Upper lobe of left lung (tissue), 4 donors: ENCODE measurements at regions not wholly inside any gene's neighbourhood (a gene's known extent, or its start where the extent isn't known, plus 50 kb on each side); places are given as distances from the start of the nearest gene placed in this dataset.

Experiments
- EP300 ChIP-seq, 4 donors: sonication (generic); formaldehyde crosslinking; IDR thresholded peaks; one replicate each; pipeline ENCODE4 v1.5.1; 2017; ENCODE audit warnings: antibody characterized with exemption in 4 of 4, control low read depth in 2 of 4
- POLR2A ChIP-seq, 4 donors: fragments of 450-650 bp; IDR thresholded peaks; one replicate each; pipeline ENCODE4 v1.5.1; 2016 to 2017; ENCODE audit warnings: antibody characterized with exemption in 4 of 4, mild to moderate bottlenecking in 2 of 4
- TF ChIP-seq, protein P1 (sequence below), 6 experiments: fragments of 450-650 bp in 4 of 6; fragments of 200-600 bp in 2 of 6; sonication (generic) in 2 of 6; IDR thresholded peaks; one replicate each; pipeline ENCODE4 v1.5.1; 2016 to 2019; ENCODE audit warnings: antibody characterized with exemption in 6 of 6

DNA sequence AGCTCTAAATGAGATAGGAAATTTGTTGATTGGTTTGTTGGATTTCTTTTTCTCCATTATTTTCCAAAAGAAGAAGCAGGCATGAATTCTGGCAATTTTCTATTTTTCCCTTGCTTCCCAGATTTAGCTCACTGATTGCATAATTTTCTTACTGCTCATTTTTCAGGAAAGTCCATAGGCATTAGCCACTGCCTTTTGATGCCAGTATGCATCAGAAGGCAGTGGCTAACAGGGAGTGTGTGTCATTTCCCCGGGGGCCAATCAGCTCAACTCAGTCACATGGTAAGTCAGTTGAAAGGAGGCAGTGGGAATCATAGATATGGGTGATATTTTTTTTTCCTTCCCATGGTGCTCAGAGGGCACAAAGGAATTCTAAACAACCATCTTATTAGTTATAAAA, 156.7 kb downstream of the TRIML1 start:
- TF ChIP-seq, protein P1, sequence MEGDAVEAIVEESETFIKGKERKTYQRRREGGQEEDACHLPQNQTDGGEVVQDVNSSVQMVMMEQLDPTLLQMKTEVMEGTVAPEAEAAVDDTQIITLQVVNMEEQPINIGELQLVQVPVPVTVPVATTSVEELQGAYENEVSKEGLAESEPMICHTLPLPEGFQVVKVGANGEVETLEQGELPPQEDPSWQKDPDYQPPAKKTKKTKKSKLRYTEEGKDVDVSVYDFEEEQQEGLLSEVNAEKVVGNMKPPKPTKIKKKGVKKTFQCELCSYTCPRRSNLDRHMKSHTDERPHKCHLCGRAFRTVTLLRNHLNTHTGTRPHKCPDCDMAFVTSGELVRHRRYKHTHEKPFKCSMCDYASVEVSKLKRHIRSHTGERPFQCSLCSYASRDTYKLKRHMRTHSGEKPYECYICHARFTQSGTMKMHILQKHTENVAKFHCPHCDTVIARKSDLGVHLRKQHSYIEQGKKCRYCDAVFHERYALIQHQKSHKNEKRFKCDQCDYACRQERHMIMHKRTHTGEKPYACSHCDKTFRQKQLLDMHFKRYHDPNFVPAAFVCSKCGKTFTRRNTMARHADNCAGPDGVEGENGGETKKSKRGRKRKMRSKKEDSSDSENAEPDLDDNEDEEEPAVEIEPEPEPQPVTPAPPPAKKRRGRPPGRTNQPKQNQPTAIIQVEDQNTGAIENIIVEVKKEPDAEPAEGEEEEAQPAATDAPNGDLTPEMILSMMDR (IDR thresholded peaks at IDR 0.05): no peak
- TF ChIP-seq POLR2A (IDR thresholded peaks at IDR 0.05) (no peak), EP300 (IDR thresholded peaks at IDR 0.05) (no peak)
